Activated naive CD4-positive, alpha-beta T cell treated with anti-CD3 and anti-CD28 coated beads, Interleukin-2, amount 50 U/mL, for 16 hours (primary cell): ENCODE measurements at regions not wholly inside any gene's neighbourhood (a gene's known extent, or its start where the extent isn't known, plus 50 kb on each side); places are given as distances from the start of the nearest gene placed in this dataset.
"Not testable (repeated sequence)": the region's sequence is repeated elsewhere in the genome, so short reads cannot be mapped to it uniquely, and the experiment has no call there.

Experiments used
- DNase-seq: peaks from one replicate; pipeline ENCODE4 v3.0.0-alpha.2; 2020

DNA sequence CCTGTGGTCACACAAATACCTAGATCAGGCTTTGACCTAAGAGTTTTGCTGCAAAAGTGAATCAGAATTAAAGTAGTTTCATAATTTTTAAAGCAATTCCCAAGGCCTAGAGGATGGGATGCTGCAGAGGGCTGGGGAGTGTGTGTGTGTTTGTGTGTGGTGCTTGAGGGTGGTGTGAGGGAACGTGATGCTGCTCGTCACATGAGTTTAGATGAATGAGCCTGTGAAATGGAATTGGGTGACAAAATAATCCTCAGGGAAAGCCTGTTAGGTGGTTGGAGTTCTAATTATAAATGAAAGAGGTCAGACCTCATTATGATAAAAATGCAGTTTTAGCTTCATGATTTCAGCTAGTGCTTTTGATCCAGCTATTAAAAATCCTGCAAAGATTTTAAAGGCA, 87.5 kb upstream of the TMEM170B start:
- DNase-seq: no peak

DNA sequence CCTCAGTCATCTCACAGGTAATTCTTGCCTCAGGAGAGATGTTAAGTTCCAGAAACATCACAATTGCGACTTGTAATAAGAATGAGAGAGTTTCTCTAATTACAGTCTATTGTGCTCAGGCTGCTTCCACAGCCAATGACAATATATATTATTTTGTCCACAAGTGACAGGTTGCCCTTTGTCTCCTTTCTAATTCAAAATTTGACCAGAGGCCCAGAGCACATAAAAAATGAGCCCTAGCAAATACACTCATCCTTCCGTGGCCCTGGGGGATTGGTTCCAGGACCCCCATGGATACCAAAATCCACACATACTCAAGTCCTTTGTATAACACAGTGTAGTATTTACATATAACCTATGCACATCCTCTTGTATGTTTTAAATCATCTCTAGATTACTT, 88.1 kb upstream of the TMEM170B start:
- no peak for DNase-seq

GRCh38 chr6:11448038-11448437, 89.5 kb upstream of the TMEM170B start:
- no peak for DNase-seq

DNA sequence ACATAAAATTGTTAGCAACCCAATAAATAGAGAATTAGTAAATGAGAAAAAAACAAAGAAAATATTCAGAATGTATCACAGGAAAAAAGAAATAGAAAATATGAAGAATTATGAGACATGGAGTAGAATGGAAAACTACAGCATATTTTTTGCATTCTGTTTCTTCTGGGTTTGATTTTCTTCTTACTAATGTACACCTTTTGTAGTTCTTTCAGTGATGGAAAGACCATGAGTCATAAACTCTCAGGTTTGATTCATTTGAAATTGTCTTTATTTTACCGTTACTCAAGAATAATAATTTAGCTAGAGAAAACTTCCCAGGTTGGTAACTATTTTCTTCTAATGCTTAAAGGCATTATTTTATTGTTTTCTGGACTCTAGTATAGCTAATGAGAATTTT, 90.3 kb upstream of the TMEM170B start:
- DNase-seq: no peak

GRCh38 chr6:11445146-11445545, 92.4 kb upstream of the TMEM170B start:
- no peak for DNase-seq

DNA sequence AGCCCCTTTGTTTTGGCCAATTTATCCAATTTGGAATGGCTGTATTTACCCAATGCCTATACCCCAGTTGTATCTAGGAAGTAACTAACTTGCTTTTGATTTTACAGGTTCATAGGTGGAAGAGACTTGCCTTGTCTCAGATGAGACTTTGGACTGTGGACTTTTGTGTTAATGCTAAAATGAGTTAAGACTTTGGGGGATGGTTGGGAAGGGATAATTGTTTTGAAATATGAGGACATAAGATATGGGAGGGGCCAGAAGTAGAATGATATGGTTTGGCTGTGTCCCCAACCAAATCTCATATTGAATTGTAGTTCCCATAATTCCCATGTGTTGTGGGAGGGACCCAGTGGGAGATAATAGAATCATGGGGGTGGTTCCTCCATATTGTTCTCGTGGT, 94.4 kb upstream of the TMEM170B start:
- DNase-seq: not testable (repeated sequence)

- DNase-seq: no peak
Measured at GRCh38 chr6:11442495-11442894, 95.1 kb upstream of the TMEM170B start.

- no peak for DNase-seq
Measured at GRCh38 chr6:11439876-11440275, 97.7 kb upstream of the TMEM170B start.

DNA sequence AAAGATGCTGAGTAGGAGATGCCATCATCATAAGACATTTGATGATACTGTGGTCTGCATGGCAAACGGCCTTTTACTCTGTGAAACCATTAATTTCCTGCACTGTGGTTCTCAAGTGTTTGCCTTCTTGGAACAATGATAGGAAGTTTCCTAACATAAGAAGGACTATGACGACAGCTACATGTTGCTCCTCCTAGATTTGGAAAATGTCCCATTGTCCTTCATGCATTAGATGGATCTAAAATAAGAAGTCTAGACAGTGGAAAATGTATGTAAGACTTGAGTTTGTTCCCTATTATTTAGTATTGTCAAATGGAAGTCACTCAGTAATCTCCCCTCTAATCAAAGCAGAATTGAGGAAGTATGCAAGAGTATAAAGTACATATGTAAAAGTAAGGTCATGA, 98.5 kb upstream of the TMEM170B start:
- no peak for DNase-seq

DNA sequence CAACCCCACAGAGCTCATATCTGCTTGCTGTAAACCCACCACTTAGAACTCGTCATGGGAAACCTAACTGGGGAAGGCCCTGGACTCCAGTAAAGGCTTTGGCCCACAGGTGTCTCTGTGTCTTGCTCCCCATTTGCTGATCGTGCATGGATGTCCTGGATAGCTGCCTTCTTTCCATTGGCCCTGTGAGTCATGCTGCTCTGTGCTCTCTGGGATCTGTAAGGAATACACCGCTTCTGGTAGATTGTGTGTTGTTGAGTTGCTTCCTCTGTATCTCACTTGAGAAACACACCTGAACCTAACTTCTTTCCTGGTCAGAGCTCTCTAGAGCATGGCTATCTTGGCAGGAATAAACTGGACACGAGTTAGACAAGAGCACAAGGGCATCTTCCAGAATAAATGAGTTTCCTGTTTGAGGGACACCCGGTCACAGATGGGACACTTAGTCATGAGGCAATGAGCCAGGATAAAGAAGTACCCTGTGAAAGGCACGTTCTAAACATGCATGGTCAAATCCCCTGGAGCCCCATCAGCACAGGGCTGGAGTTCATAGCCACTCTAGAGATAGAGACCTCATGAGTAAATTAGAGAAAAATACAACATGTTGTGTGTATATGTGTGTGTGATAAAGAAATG, 99.6 kb upstream of the TMEM170B start:
- no peak for DNase-seq

- no peak for DNase-seq
Measured at GRCh38 chr6:11436508-11437096, 100.9 kb upstream of the TMEM170B start.

DNA sequence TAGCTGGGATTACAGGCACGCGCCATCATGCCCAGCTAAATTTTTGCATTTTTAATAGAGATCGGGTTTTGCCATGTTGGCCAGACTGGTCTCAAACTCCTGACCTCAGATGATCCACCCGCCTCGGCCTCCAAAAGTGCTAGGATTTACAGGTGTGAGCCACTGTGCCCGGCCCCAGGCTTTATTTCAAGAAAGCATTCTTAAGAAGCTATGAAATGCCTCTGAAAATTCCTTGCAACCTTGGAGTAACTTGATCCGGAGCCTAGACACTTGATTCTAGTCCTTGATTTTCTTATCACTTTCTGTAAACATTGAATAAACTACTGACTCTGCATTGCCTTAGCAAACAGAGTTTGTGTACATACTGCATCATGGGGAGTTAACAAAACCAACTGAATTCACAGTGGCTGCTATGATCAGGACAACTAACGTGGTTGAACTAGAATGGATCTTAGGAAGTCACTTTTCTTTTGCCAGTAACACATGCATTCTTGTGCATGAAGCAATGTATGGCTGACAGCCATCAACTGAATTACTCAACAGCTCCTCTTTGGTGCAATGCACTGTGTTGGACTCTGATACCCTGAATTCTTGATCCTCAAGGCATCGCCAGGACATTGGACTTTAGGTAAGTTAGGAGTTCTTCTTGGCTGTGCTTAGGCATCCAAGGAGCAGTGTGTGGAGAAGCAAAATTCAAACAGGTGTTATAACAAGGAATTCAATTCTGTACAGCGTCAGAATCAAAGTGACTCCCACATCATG, 102.8 kb upstream of the TMEM170B start:
- no peak for DNase-seq

GRCh38 chr6:11433860-11434259, 103.7 kb upstream of the TMEM170B start:
- DNase-seq: no peak

DNA sequence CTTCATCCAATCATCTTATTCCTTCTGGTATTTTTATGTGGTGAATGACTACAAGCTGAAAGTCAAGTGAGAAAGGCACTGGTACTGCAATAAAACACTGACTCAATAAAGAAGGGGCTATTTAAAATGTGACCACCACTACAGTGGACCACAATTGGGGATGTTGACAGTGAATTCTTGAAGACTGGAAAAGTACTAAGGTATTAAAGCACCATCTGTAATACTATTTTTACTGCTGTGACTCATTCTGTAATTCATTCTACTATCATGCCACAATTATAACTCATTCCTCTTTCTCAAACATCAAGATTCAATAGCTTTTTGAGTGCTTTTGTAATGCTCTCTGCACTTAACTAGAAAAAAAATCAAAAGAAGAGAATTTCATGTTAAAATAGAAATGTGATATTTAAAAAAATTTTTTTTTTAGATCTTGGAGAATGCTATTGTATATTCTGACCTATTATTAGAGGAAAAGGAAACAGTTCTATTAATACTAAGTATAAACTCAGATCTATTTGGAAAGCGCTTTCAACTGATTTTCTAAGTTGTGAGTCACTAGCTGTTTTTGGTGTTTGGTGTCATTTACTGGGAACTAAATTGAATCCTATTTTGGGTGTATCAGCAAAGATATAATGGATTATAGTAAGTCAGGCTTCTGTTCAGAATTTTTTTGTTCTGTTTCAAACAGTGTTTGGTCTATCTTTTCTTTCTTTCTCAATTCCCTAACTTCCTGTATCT, 104.7 kb upstream of the TMEM170B start:
- DNase-seq: no peak

GRCh38 chr6:11432091-11432490, 105.5 kb upstream of the TMEM170B start:
- DNase-seq: no peak

DNA sequence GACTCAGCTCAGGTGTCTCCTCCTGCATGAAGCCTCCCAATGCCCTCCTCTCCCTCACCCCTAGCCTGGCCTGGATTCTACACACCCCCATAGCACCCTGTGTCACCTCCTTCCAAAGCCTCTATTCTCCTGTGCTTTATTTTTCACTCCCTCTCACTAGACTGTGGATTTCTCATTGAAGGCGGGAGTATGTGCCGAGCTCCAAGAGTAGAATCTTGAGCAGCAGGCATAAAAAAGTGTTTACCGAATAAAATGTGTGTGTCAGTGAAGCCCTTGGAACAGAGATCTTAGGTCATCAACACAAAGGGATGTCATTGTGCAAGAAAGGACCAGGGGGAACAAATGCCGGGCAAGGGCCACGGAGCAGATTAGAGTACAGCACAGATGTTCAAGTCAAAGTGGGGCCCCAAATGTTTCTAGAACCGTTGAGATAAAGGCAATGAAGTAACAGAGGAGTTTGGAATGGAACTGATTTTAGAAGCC, 106.1 kb upstream of the TMEM170B start:
- no peak for DNase-seq

- DNase-seq: no peak
Measured at GRCh38 chr6:11430036-11430435, 107.5 kb upstream of the TMEM170B start.

DNA sequence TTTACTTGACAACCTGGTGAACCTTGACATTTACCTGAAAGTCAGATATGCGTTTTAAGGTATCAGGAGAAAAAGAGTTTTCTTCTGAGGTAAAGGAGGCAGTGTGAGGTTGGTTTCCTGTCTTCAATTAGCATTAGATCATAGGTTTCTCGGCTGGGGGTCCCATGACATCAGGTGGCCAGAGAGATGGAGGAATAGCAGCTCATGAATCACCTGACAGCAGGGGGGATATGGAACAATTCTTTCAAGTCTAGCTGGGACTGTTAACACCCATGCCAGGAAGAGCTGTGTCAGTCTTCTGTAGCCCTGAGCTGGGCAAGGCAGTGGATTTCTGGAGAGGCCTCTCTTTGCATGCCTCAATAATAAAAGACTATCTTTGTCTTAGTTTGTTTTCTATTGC, 108.0 kb upstream of the TMEM170B start:
- no peak for DNase-seq

GRCh38 chr6:11428895-11429294, 108.7 kb upstream of the TMEM170B start:
- no peak for DNase-seq

DNA sequence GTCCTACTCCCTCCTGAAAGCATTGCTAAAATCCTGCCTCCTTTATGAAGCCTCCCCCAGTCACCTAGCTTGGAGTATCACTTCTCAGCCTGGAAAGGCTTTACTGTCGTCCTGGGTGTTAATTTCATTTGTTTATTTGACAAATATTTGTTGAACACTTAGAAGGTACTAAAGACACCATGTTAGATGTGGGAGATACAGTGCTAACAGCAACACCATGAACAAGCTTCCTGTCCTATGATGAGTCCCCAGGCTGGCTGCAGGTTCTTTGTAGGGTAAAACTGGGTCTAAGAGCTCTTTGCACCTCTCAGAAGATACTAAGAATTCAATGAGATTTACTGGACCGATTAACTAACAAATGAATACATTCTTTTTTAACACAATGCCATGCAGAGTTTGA, 109.2 kb upstream of the TMEM170B start:
- no peak for DNase-seq

DNA sequence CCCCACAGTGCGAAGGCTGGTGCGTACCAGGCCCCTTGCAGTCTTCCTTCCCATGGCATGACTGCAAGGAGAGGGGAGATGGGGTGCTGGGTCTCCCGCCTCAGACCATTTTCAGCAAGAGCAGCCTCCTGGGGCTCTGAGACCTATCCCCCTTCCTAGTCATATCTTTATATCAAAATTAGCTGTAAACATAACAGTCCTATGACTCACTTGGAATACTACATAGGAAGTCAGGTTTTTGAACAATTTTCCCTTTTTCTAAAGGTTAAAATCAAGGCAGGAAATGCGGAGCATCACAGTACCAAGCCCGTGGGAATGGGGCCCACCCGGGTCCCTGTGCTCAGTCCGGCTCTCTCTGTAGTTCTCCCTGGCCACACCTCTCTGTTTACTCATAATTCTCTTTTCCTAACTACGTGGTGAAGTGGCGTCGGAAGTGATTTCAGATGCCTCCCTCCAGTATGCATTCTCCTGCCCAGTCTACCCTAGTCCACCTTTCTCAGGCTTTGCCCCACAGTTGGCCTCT, 109.8 kb upstream of the TMEM170B start:
- no peak for DNase-seq

DNA sequence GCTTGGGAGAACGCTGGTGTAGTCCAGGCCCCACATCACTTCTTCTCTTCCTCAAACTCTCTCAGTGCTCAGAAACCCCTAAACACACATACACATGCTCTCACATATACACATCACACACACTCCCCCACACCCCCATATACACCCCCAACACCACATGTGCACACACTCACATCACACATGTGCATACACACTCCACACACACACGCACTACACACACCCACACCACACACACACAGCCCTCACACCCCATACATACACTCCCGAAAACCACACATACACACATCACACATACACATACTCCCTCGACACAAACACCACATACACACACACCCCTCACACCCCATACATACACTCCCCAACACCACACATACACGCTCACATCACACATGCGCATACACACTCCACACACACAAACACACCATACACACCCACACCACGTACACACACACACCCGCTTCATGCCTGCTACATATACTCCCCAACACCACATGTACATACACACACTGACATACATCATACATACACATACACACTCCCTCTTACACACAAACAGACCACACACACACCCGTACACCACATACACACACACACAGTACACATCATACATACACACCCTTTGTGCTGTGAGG, 110.3 kb upstream of the TMEM170B start:
- no peak for DNase-seq

- DNase-seq: no peak
Measured at GRCh38 chr6:11426571-11426970, 111.0 kb upstream of the TMEM170B start.
